H1 (cell line): ENCODE measurements at regions not wholly inside any gene's neighbourhood (a gene's known extent, or its start where the extent isn't known, plus 50 kb on each side); places are given as distances from the start of the nearest gene placed in this dataset.

Experiments used
- CTCF ChIA-PET: fragments of 300-600 bp; sonication (Branson Sonifier 250); formaldehyde crosslinking; loops from one replicate; lab custom pipeline; 2021; ENCODE audit not compliant: partially characterized antibody; lab: Charles Lee
- POLR2A ChIA-PET: fragments of 300-600 bp; sonication (Branson Sonifier 250); formaldehyde crosslinking; loops from one replicate; lab custom pipeline; 2021; ENCODE audit warnings: inconsistent platforms; ENCODE audit not compliant: partially characterized antibody; lab: Charles Lee
- DNase-seq, 2 experiments: peaks; one replicate each; pipeline versions ENCODE4 v3.0.0 to v3.0.0-alpha.2; 2010 to 2022; ENCODE audit warnings: low spot score in 2 of 2, low read depth in 1 of 2, mixed read lengths in 1 of 2
- FAIRE-seq: peaks from 2 replicates; lab custom pipeline; 2011; peaks lifted over from hg19 to GRCh38; lab: Jason Lieb, UNC
- H2AFZ ChIP-seq: 2 replicates; pipeline ENCODE4 v1.8.1; 2012; ENCODE audit warnings: low read length, inconsistent platforms
- H2AK5ac ChIP-seq: 2 replicates; pipeline ENCODE4 v1.6.1; 2013; ENCODE audit warnings: low read depth, low read length
- H2BK120ac ChIP-seq: replicated peaks from 2 replicates; pipeline ENCODE3; 2013; ENCODE audit warnings: low read depth, low read length, inconsistent platforms
- H2BK12ac ChIP-seq: 2 replicates; pipeline ENCODE4 v1.6.1; 2013; ENCODE audit warnings: low read depth, low read length
- H2BK15ac ChIP-seq: 2 replicates; pipeline ENCODE4 v1.6.1; 2013; ENCODE audit warnings: low read length
- H2BK20ac ChIP-seq: 2 replicates; pipeline ENCODE4 v1.6.1; 2013; ENCODE audit warnings: low read length
- H2BK5ac ChIP-seq: 2 replicates; pipeline ENCODE4 v1.6.1; 2013; ENCODE audit warnings: low read depth, low read length
- H3K14ac ChIP-seq: 2 replicates; pipeline ENCODE4 v1.6.1; 2013; ENCODE audit warnings: inconsistent platforms; ENCODE audit not compliant: insufficient read length
- H3K18ac ChIP-seq: 2 replicates; pipeline ENCODE4 v1.6.1; 2013; ENCODE audit warnings: low read length; ENCODE audit errors: extremely low read depth
- H3K23ac ChIP-seq: 2 replicates; pipeline ENCODE4 v1.6.1; 2013; ENCODE audit warnings: inconsistent platforms; ENCODE audit not compliant: insufficient read length
- H3K23me2 ChIP-seq: 2 replicates; pipeline ENCODE4 v1.6.1; 2013; ENCODE audit warnings: low read depth, low read length
- H3K27ac ChIP-seq: 2 replicates; pipeline ENCODE4 v1.6.1; 2011; ENCODE audit warnings: low read depth, low read length, inconsistent platforms
- H3K27me3 ChIP-seq, 4 experiments: replicated peaks in 1 of 4; 1 replicate in 1 of 4; 2 replicates in 3 of 4; pipeline versions ENCODE4 v1.6.1 to v1.8.1; 2011 to 2013; ENCODE audit warnings: low read length in 3 of 4, mild to moderate bottlenecking in 3 of 4, inconsistent platforms in 2 of 4, mixed read lengths in 2 of 4, moderate library complexity in 1 of 4; ENCODE audit not compliant: control insufficient read depth in 3 of 4, insufficient read depth in 3 of 4; ENCODE audit errors: extremely low read depth in 1 of 4
- H3K36me3 ChIP-seq, 4 experiments: 2 replicates each; pipeline versions ENCODE4 v1.6.1 to v1.8.1; 2011 to 2013; ENCODE audit warnings: mild to moderate bottlenecking in 4 of 4, low read length in 3 of 4, moderate library complexity in 2 of 4, control low read depth in 1 of 4, inconsistent platforms in 1 of 4; ENCODE audit not compliant: insufficient read depth in 4 of 4, control insufficient read depth in 2 of 4
- H3K4ac ChIP-seq: replicated peaks from 2 replicates; pipeline ENCODE3; 2013; ENCODE audit warnings: low read length, low read depth, mixed read lengths, inconsistent platforms; ENCODE audit not compliant: insufficient read length
- H3K4me1 ChIP-seq, 4 experiments: replicated peaks in 1 of 4; 1 replicate in 1 of 4; 2 replicates in 3 of 4; pipeline versions ENCODE4 v1.6.1 to v1.8.1; 2011 to 2013; ENCODE audit warnings: low read length in 3 of 4, inconsistent platforms in 2 of 4, mixed read lengths in 1 of 4; ENCODE audit not compliant: insufficient read depth in 4 of 4, control insufficient read depth in 3 of 4
- H3K4me2 ChIP-seq, 2 experiments: 2 replicates each; pipeline versions ENCODE4 v1.6.1 to v1.8.1; 2011 to 2013; ENCODE audit warnings: low read depth in 2 of 2, low read length in 2 of 2, control low read depth in 1 of 2, inconsistent platforms in 1 of 2, mild to moderate bottlenecking in 1 of 2; ENCODE audit not compliant: insufficient read depth in 1 of 2
- H3K4me3 ChIP-seq, 4 experiments: fragments of 200-600, 300-600 bp in 1 of 4; sonication (generic), shearing (Covaris generic), sonication (Bioruptor Twin) in 1 of 4; 2 replicates each; pipeline versions ENCODE4 v1.5.1 to v1.8.1; 2011 to 2016; ENCODE audit warnings: low read length in 4 of 4, low read depth in 3 of 4, control low read depth in 2 of 4, inconsistent platforms in 2 of 4, mild to moderate bottlenecking in 2 of 4, mixed read lengths in 1 of 4, moderate library complexity in 1 of 4; ENCODE audit not compliant: insufficient read depth in 2 of 4; ENCODE audit errors: extremely low read depth in 1 of 4
- H3K56ac ChIP-seq: replicated peaks from 2 replicates; pipeline ENCODE3; 2013; ENCODE audit warnings: low read depth, mild to moderate bottlenecking, mixed read lengths, low read length, inconsistent platforms; ENCODE audit not compliant: insufficient read length
- H3K79me1 ChIP-seq: 2 replicates; pipeline ENCODE4 v1.6.1; 2013; ENCODE audit warnings: low read depth, low read length, control low read depth
- H3K79me2 ChIP-seq, 2 experiments: 2 replicates each; pipeline versions ENCODE4 v1.6.1 to v1.8.1; 2012 to 2013; ENCODE audit warnings: low read length in 2 of 2, mild to moderate bottlenecking in 2 of 2, inconsistent platforms in 1 of 2; ENCODE audit not compliant: insufficient read depth in 2 of 2, control insufficient read depth in 1 of 2
- H3K9ac ChIP-seq, 4 experiments: replicated peaks in 1 of 4; 1 replicate in 1 of 4; 2 replicates in 3 of 4; pipeline versions ENCODE4 v1.6.1 to v1.8.1; 2011 to 2013; ENCODE audit warnings: low read depth in 3 of 4, low read length in 3 of 4, control low read depth in 2 of 4, mild to moderate bottlenecking in 2 of 4, moderate library complexity in 2 of 4, inconsistent platforms in 1 of 4; ENCODE audit errors: extremely low read depth in 1 of 4
- H3K9me3 ChIP-seq, 2 experiments: 2 replicates each; pipeline versions ENCODE4 v1.6.1 to v1.8.1; 2012 to 2013; ENCODE audit warnings: mild to moderate bottlenecking in 2 of 2, moderate library complexity in 2 of 2, control low read depth in 1 of 2, inconsistent platforms in 1 of 2, low read depth in 1 of 2, low read length in 1 of 2, mixed read lengths in 1 of 2; ENCODE audit not compliant: insufficient read depth in 2 of 2
- H4K20me1 ChIP-seq, 2 experiments: replicated peaks in 1 of 2; 2 replicates each; pipeline versions ENCODE3 to v1.8.1; 2011 to 2013; ENCODE audit warnings: inconsistent platforms in 2 of 2, low read length in 2 of 2, mild to moderate bottlenecking in 1 of 2; ENCODE audit not compliant: insufficient read depth in 2 of 2, control insufficient read depth in 1 of 2
- H4K5ac ChIP-seq: 2 replicates; pipeline ENCODE4 v1.6.1; 2013; ENCODE audit warnings: low read length, low read depth, mixed read lengths, inconsistent platforms; ENCODE audit not compliant: insufficient read length
- H4K8ac ChIP-seq: 2 replicates; pipeline ENCODE4 v1.8.0; 2013; ENCODE audit warnings: mild to moderate bottlenecking, moderate library complexity, low read length, inconsistent platforms; ENCODE audit not compliant: insufficient read depth; ENCODE audit errors: extremely low read depth
- H4K91ac ChIP-seq: replicated peaks from 2 replicates; pipeline ENCODE3; 2013; ENCODE audit warnings: low read length, mixed read lengths, inconsistent platforms; ENCODE audit not compliant: insufficient read length
- ATF3 ChIP-seq: IDR thresholded peaks from 2 replicates; pipeline ENCODE4 v1.6.1; 2011; ENCODE audit warnings: low read depth, mild to moderate bottlenecking, low read length; ENCODE audit not compliant: insufficient read depth
- BRCA1 ChIP-seq: IDR thresholded peaks from 2 replicates; pipeline ENCODE4 v1.6.1; 2012; ENCODE audit warnings: low read depth, low read length, improper control_type of control experiment
- NANOG ChIP-seq: IDR thresholded peaks from 2 replicates; pipeline ENCODE4 v1.6.1; 2011; ENCODE audit warnings: low read length, low read depth, mild to moderate bottlenecking, inconsistent platforms; ENCODE audit not compliant: insufficient read depth, poor library complexity, severe bottlenecking
- POU5F1 ChIP-seq: IDR thresholded peaks from 2 replicates; pipeline ENCODE4 v1.6.1; 2011; ENCODE audit warnings: low read depth, mild to moderate bottlenecking, low read length, moderate library complexity
- TCF12 ChIP-seq: IDR thresholded peaks from 2 replicates; pipeline ENCODE4 v1.6.1; 2011; ENCODE audit warnings: low read depth, mild to moderate bottlenecking, low read length
- WGBS, 2 experiments: shearing (Covaris generic) in 1 of 2; methylation state at CpG; one replicate each; pipeline versions ENCODE4 v1.1.6 to v1.1.7; 2013 to 2015; ENCODE audit warnings: low lambda C conversion rate in 2 of 2, mixed read lengths in 2 of 2, inconsistent platforms in 1 of 2, low coverage in 1 of 2, missing lambda C conversion rate in 1 of 2; ENCODE audit not compliant: insufficient replicate concordance in 2 of 2, insufficient coverage in 1 of 2, insufficient read length in 1 of 2; ENCODE audit errors: extremely low coverage in 1 of 2, missing lambda C conversion rate in 1 of 2; 5-methylcytosine and 5-hydroxymethylcytosine counted together

GRCh38 chr9:115192280-115192679 is 74.3 kb upstream of the TNC start:
- no peak overlapping the region for H2AK5ac ChIP-seq
- POLR2A ChIA-PET, result no interaction called here
- CTCF ChIA-PET, result interaction anchor here (1.3 to 1.6 kb wide), 2 partner anchors 9 to 11 kb away, joined by 3 read pairs; no protein-coding TSS in a partner anchor
- 88% methylated on average over 3 of the region's 3 CpGs; no CpG with 5 or more reads in 1 of the 2 experiments for WGBS, 2 experiments
- H3K56ac ChIP-seq, result no peak overlapping the region
- H3K79me1 ChIP-seq, result no peaks in the 10 kb centered on the region
- 0 out of 8 replicates have a peak, but pooled peaks cover 0 to 3% (median 0%) of the 10 kb centered on the region in 4 experiments for H3K36me3 ChIP-seq
- no peaks in the 10 kb centered on the region for H3K79me2 ChIP-seq
- no peak overlapping the region for H3K4ac ChIP-seq
- H2BK15ac ChIP-seq, result no peak overlapping the region
- DNase-seq, result no peak
- H3K4me2 ChIP-seq, result no peak overlapping the region
- H3K9me3 ChIP-seq, result peaks cover 2 to 6% of the 10 kb centered on the region in 2 experiments; a peak in 3 of 4 replicates
- no peak overlapping the region for H3K18ac ChIP-seq
- peak overlapping the region; percentile 10; the same call in 1 of the 2 replicates for H2BK12ac ChIP-seq
- TF ChIP-seq NANOG (no peak), BRCA1 (no peak), POU5F1 (no peak), ATF3 (no peak), TCF12 (no peak)
- H3K14ac ChIP-seq, result no peak overlapping the region
- no peak overlapping the region for H4K8ac ChIP-seq
- H3K23ac ChIP-seq, result no peak overlapping the region
- no peaks in the 10 kb centered on the region; a peak in 1 of 7 replicates for H3K27me3 ChIP-seq
- no peak overlapping the region for H2BK5ac ChIP-seq
- no peaks in the 10 kb centered on the region; the same call in 1 of the 2 replicates for H3K23me2 ChIP-seq
- no peak overlapping the region for H3K27ac ChIP-seq
- no peak overlapping the region for H3K4me3 ChIP-seq
- H2BK20ac ChIP-seq, result no peak overlapping the region
- no peak overlapping the region for H2AFZ ChIP-seq
- H4K91ac ChIP-seq, result peak overlapping the region; percentile 5
- no peak for FAIRE-seq
- H4K20me1 ChIP-seq, result no peaks in the 10 kb centered on the region
- H3K4me1 ChIP-seq, result peaks cover 0 to 9% (median 4%) of the 10 kb centered on the region in 4 experiments; a peak in 3 of 7 replicates
- H2BK120ac ChIP-seq, result no peak overlapping the region
- H4K5ac ChIP-seq, result no peak overlapping the region
- H3K9ac ChIP-seq, result no peak overlapping the region
